OCI-LY7 (cell line): ENCODE measurements at regions not wholly inside any gene's neighbourhood (a gene's known extent, or its start where the extent isn't known, plus 50 kb on each side); places are given as distances from the start of the nearest gene placed in this dataset.

Source experiments
- BruUV-seq: library from RNA; stranded (reverse); fragments of 400-500 nt; replicated peaks from 2 replicates; lab custom pipeline; 2021; lab: Mats Ljungman, UMichigan
- CTCF ChIA-PET: fragments of 300-600 bp; sonication (Branson Sonifier 250); formaldehyde crosslinking; loops from one replicate; lab custom pipeline; 2022; ENCODE audit warnings: antibody characterized with exemption; ENCODE audit not compliant: unreplicated experiment; lab: Charles Lee
- POLR2A ChIA-PET: fragments of 300-600 bp; sonication (Branson Sonifier 250); formaldehyde crosslinking; loops from one replicate; lab custom pipeline; 2022; ENCODE audit warnings: antibody characterized with exemption; lab: Charles Lee
- DNase-seq: peaks from one replicate; pipeline ENCODE4 v3.0.0-alpha.2; 2015; ENCODE audit warnings: low spot score
- H2AFZ ChIP-seq: fragments of 200-600 bp; sonication (generic), shearing (Covaris generic); 2 replicates; pipeline ENCODE4 v1.6.1; 2014; ENCODE audit warnings: mild to moderate bottlenecking, antibody characterized with exemption, low read length, moderate library complexity
- H3K27ac ChIP-seq: fragments of 200-600 bp; sonication (generic); 2 replicates; pipeline ENCODE4 v1.5.1; 2014; ENCODE audit warnings: mixed run types, low read depth, mild to moderate bottlenecking, moderate library complexity, low read length, inconsistent platforms; ENCODE audit not compliant: poor library complexity, severe bottlenecking
- H3K36me3 ChIP-seq: fragments of 200-600 bp; sonication (generic); 2 replicates; pipeline ENCODE4 v1.6.1; 2014; ENCODE audit warnings: mild to moderate bottlenecking, antibody characterized with exemption, low read length, moderate library complexity, mixed read lengths; ENCODE audit not compliant: insufficient read depth
- H3K4me1 ChIP-seq: fragments of 200-600 bp; sonication (generic); 2 replicates; pipeline ENCODE4 v1.5.1; 2014; ENCODE audit warnings: mild to moderate bottlenecking, low read length; ENCODE audit not compliant: insufficient read depth, poor library complexity, severe bottlenecking
- H3K4me2 ChIP-seq: fragments of 200-600 bp; sonication (generic); 2 replicates; pipeline ENCODE4 v1.6.1; 2014; ENCODE audit warnings: mild to moderate bottlenecking, low read length
- H3K4me3 ChIP-seq: fragments of 200-600 bp; sonication (generic); 2 replicates; pipeline ENCODE4 v1.5.1; 2014; ENCODE audit warnings: mild to moderate bottlenecking, low read depth, low read length; ENCODE audit not compliant: poor library complexity, severe bottlenecking
- H3K79me2 ChIP-seq: fragments of 200-600 bp; sonication (generic); 2 replicates; pipeline ENCODE4 v1.6.1; 2016; ENCODE audit warnings: low read depth, mild to moderate bottlenecking, low read length, moderate library complexity, mixed read lengths; ENCODE audit not compliant: insufficient read depth
- H3K9me2 ChIP-seq: fragments of 200-600 bp; sonication (generic); 2 replicates; pipeline ENCODE4 v1.6.1; 2016; ENCODE audit warnings: mild to moderate bottlenecking, low read length, mixed read lengths; ENCODE audit not compliant: insufficient read depth
- H3K9me3 ChIP-seq: fragments of 200-600 bp; sonication (generic); 2 replicates; pipeline ENCODE4 v1.6.1; 2014; ENCODE audit warnings: mild to moderate bottlenecking, mixed run types, low read length, mixed read lengths
- H4K20me1 ChIP-seq: fragments of 200-600 bp; sonication (generic); 2 replicates; pipeline ENCODE4 v1.6.1; 2014; ENCODE audit warnings: mild to moderate bottlenecking, antibody characterized with exemption, low read length, moderate library complexity, mixed read lengths; ENCODE audit not compliant: insufficient read depth
- CTCF ChIP-seq: fragments of 200-600 bp; sonication (generic); conservative IDR thresholded peaks from 2 replicates; pipeline ENCODE4 v1.5.1; 2014; ENCODE audit warnings: mild to moderate bottlenecking, antibody characterized with exemption, low read length, moderate library complexity, mixed read lengths
- EZH2phosphoT487 ChIP-seq: fragments of 200-600 bp; sonication (generic); IDR thresholded peaks from 2 replicates; pipeline ENCODE4 v1.6.1; 2018; ENCODE audit warnings: low read depth, borderline replicate concordance, mild to moderate bottlenecking, mixed run types, antibody characterized with exemption, low read length, moderate library complexity, mixed read lengths
- intact Hi-C: fragments of 100-400 bp; cut with micrococcal nuclease; formaldehyde crosslinking; loops from one replicate; pipeline ENCODE4 v1.10.0; 2022; ENCODE audit not compliant: unreplicated experiment

GRCh38 chr6:133042550-133043120 lies 198.5 kb upstream of the EYA4 start:
- Histone ChIP-seq H3K4me2 (no peak overlapping the region), H4K20me1 (no peaks in the 10 kb centered on the region), H3K9me2 (no peaks in the 10 kb centered on the region), H3K4me1 (no peaks in the 10 kb centered on the region), H2AFZ (no peak overlapping the region), H3K36me3 (no peaks in the 10 kb centered on the region), H3K4me3 (no peak overlapping the region), H3K27ac (no peak overlapping the region), H3K79me2 (no peaks in the 10 kb centered on the region), H3K9me3 (no peaks in the 10 kb centered on the region)
- TF ChIP-seq CTCF = no peak
- TF ChIP-seq EZH2phosphoT487 = no peak
- no TSS peak for BruUV-seq
- intact Hi-C loops = no loop called here
- ChIA-PET POLR2A (interaction anchor here (1.1 kb wide), 1 partner anchor 12 kb away, joined by 3 read pairs; no protein-coding TSS in a partner anchor), CTCF (no interaction called here)
- no peak for DNase-seq

- H3K4me1 ChIP-seq = no peaks in the 10 kb centered on the region
- no peak overlapping the region for H2AFZ ChIP-seq
- intact Hi-C loops = no loop called here
- no peaks in the 10 kb centered on the region for H4K20me1 ChIP-seq
- H3K9me2 ChIP-seq = no peaks in the 10 kb centered on the region
- TF ChIP-seq EZH2phosphoT487 (no peak), CTCF (no peak)
- H3K36me3 ChIP-seq = no peaks in the 10 kb centered on the region
- POLR2A ChIA-PET = interaction anchor here (0.6 kb wide), 1 partner anchor 78 kb away, joined by 5 read pairs; no protein-coding TSS in a partner anchor
- no TSS peak for BruUV-seq
- CTCF ChIA-PET = no interaction called here
- no peak overlapping the region for H3K4me3 ChIP-seq
- H3K4me2 ChIP-seq = no peak overlapping the region
- no peak overlapping the region for H3K27ac ChIP-seq
- DNase-seq = no peak
- no peaks in the 10 kb centered on the region for H3K9me3 ChIP-seq
- H3K79me2 ChIP-seq = no peaks in the 10 kb centered on the region
These were observed 194.6 kb upstream of the EYA4 start for GRCh38 chr6:133046576-133046975.

GRCh38 chr6:133047065-133047665 lies 194.0 kb upstream of the EYA4 start:
- H3K4me3 ChIP-seq = no peak overlapping the region
- BruUV-seq = no TSS peak
- intact Hi-C loops = no loop called here
- ChIA-PET CTCF (no interaction called here), POLR2A (interaction anchor here (0.6 kb wide), 1 partner anchor 78 kb away, joined by 5 read pairs; no protein-coding TSS in a partner anchor)
- no peaks in the 10 kb centered on the region for H3K79me2 ChIP-seq
- no peaks in the 10 kb centered on the region for H4K20me1 ChIP-seq
- DNase-seq = no peak
- H3K36me3 ChIP-seq = no peaks in the 10 kb centered on the region
- H3K4me1 ChIP-seq = no peaks in the 10 kb centered on the region
- no peak for TF ChIP-seq EZH2phosphoT487
- no peak for TF ChIP-seq CTCF
- no peak overlapping the region for H3K4me2 ChIP-seq
- no peaks in the 10 kb centered on the region for H3K9me3 ChIP-seq
- no peak overlapping the region for H2AFZ ChIP-seq
- H3K27ac ChIP-seq = no peak overlapping the region
- H3K9me2 ChIP-seq = no peaks in the 10 kb centered on the region
